ENCODE measurements at regions not wholly inside any gene's neighbourhood (a gene's known extent, or its start where the extent isn't known, plus 50 kb on each side); places are given as distances from the start of the nearest gene placed in this dataset.

DNA sequence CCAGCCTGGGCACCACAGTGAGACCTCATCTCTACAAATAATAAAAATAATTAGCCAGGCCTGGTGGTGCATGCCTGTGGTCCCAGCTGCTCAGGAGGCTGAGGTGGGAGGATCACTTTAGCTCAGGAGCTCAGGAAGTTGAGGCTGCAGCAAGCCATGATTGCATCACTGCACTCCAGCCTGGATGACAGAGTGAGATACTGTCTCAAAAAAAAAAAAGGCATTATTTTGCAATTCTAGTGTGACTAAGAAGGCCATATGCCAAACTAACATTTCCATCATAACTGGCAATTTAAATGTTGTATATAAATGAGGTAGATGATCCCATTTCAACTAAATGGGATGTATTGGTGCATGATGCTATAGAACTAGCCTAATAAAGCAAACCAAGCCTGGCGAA lies 632.8 kb upstream of the KLF12 start:
- in situ Hi-C loops (cut with MboI; ENCODE audit: low pct_ligation_motif_present in 1 of 4, low pct_unique_long_range_greater_than_20kb in 1 of 4, low sequenced_read_pairs in 3 of 4) = no loop called here
- intact Hi-C loops (cut with DNase I; ENCODE audit: low total_unique reads) = no loop called here
- no peaks in the 10 kb centered on the region for H3K4me1 ChIP-seq

DNA sequence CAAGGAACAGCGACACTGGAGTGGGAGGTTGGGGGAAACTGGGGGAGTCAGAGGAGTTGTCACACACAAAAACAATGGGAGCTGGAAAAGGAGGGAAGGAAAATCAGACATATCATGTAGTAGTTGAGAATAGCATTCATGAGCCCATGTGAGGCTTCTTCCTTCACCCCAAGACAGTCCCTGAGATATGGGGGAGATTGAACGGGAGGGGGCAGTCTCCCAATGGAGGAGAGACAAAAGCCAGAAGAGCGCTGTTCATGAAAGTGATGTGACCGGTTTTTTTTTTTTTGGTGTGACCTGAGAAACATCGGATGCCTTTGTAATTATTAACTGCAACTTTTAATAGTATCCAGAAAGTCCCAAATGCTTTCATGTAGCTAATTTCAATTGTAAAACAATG lies 631.8 kb upstream of the KLF12 start:
- Histone ChIP-seq H3K27me3 (no peaks in the 10 kb centered on the region), H3K27ac (no peak overlapping the region), H3K4me1 (no peaks in the 10 kb centered on the region), H3K36me3 (no peaks in the 10 kb centered on the region), H3K9me3 (no peaks in the 10 kb centered on the region), H3K4me3 (no peak overlapping the region)
- DNase-seq = no peak
- TF ChIP-seq EP300 (IDR thresholded peaks at IDR 0.05; ENCODE audit: low read depth) = no peak
- TF ChIP-seq, protein P1, sequence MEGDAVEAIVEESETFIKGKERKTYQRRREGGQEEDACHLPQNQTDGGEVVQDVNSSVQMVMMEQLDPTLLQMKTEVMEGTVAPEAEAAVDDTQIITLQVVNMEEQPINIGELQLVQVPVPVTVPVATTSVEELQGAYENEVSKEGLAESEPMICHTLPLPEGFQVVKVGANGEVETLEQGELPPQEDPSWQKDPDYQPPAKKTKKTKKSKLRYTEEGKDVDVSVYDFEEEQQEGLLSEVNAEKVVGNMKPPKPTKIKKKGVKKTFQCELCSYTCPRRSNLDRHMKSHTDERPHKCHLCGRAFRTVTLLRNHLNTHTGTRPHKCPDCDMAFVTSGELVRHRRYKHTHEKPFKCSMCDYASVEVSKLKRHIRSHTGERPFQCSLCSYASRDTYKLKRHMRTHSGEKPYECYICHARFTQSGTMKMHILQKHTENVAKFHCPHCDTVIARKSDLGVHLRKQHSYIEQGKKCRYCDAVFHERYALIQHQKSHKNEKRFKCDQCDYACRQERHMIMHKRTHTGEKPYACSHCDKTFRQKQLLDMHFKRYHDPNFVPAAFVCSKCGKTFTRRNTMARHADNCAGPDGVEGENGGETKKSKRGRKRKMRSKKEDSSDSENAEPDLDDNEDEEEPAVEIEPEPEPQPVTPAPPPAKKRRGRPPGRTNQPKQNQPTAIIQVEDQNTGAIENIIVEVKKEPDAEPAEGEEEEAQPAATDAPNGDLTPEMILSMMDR (IDR thresholded peaks at IDR 0.05) = no peak
- no peak for TF ChIP-seq POLR2A (IDR thresholded peaks at IDR 0.05)
- no peak for TF ChIP-seq POLR2AphosphoS5 (IDR thresholded peaks at IDR 0.05)
- WGBS, 2 donors (ENCODE audit: low coverage in 1 of 2) = 81 to 92% methylated on average over 2 to 5 of the region's 5 CpGs
- in situ Hi-C loops (cut with MboI; ENCODE audit: low pct_ligation_motif_present in 1 of 4, low pct_unique_long_range_greater_than_20kb in 1 of 4, low sequenced_read_pairs in 3 of 4) = no loop called here
- intact Hi-C loops (cut with DNase I; ENCODE audit: low total_unique reads) = no loop called here

More for the DNA sequence above, 632.8 kb upstream of the KLF12 start:
- TF ChIP-seq, protein P1 (IDR thresholded peaks at IDR 0.05) = no peak
- no peak for TF ChIP-seq EP300 (IDR thresholded peaks at IDR 0.05; ENCODE audit: low read depth)
- TF ChIP-seq POLR2A (IDR thresholded peaks at IDR 0.05) = no peak
- no peak for TF ChIP-seq POLR2AphosphoS5 (IDR thresholded peaks at IDR 0.05)
- Histone ChIP-seq H3K27ac (no peak overlapping the region), H3K36me3 (no peaks in the 10 kb centered on the region), H3K27me3 (no peaks in the 10 kb centered on the region), H3K4me3 (no peak overlapping the region), H3K9me3 (no peaks in the 10 kb centered on the region)
- WGBS, 2 donors (ENCODE audit: low coverage in 1 of 2) = 91 to 97% methylated on average over 1 of the region's 1 CpG
- no peak for DNase-seq

DNA sequence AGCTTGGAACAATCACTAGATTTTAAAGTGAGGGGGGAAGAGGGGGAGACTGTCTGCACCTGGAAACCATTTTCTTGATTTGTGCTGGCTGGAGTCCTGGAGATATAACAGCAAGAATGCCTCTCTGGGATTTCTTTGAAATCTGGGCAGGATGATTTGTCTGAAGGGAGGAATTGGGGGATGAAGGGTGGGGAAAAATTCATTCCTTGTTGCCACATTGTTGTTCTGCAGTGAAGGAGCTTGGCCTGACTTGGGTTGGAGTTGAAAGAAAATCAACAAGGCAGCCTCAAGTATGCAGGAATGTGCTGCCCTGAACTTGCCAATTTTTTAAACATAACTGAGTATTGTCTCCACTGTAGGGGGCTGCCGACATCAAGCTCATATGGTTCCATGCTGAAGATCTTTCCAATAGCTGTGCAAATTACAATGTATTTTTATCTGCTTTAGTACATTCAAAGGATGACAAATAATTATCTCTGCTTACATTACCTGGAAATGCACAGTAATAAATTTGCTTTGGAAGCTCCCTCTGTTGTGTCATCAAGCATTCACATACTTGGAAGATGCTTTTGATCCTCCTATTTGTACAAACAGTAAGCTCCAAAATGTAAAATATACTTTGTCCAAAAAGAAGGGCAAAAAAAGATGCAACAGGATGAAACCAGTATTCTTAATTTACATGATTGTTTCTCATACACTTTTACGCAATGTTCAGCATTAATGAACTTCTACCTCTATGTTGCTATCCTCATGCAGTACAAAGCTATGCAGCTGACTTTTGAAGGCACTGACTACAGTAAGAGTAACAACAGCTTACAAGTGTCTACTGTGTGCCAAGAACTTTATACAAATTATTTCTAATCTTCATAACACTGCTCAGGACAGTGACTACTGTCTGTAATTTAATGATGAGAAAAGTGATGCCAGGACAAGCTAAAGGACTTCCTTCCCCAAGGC lies 627.9 kb upstream of the KLF12 start:
- Histone ChIP-seq H3K4me1 (no peaks in the 10 kb centered on the region), H3K9me3 (no peaks in the 10 kb centered on the region), H3K4me3 (no peak overlapping the region), H3K27ac (no peak overlapping the region), H3K36me3 (no peaks in the 10 kb centered on the region), H3K27me3 (no peaks in the 10 kb centered on the region)
- TF ChIP-seq POLR2AphosphoS5 (IDR thresholded peaks at IDR 0.05) (no peak), EP300 (IDR thresholded peaks at IDR 0.05; ENCODE audit: low read depth) (no peak), POLR2A (IDR thresholded peaks at IDR 0.05) (no peak)
- TF ChIP-seq, protein P1 (IDR thresholded peaks at IDR 0.05) = no peak
- in situ Hi-C loops (cut with MboI; ENCODE audit: low pct_ligation_motif_present in 1 of 4, low pct_unique_long_range_greater_than_20kb in 1 of 4, low sequenced_read_pairs in 3 of 4) = no loop called here
- intact Hi-C loops (cut with DNase I; ENCODE audit: low total_unique reads) = no loop called here
- no peak for DNase-seq
- WGBS, 2 donors (ENCODE audit: low coverage in 1 of 2) = 74 to 85% methylated on average over 2 of the region's 2 CpGs

DNA sequence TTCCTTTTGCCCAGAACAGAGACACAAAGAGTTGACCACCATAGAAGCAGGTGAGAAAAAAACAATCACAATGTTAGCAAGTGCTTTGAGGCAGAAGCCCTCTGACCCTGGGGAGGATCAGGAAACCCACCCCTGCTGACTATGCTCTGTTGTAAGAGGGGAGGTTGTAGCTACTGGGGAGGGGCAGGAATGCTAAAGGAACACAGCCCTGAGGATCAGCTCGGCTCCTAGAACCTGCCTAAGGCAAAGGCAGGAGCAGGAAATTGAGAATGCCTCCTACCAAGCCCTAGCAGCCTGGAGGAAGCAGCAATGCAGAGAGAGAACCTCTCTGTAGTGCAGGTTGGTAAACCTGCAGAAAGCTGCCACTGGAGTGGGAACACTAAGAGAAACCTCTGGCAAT lies 624.0 kb upstream of the KLF12 start:
- no peak for DNase-seq
- H3K4me3 ChIP-seq = no peak overlapping the region
- H3K4me1 ChIP-seq = no peaks in the 10 kb centered on the region
- no peaks in the 10 kb centered on the region for H3K9me3 ChIP-seq
- H3K27ac ChIP-seq = no peak overlapping the region
- no peak for TF ChIP-seq POLR2AphosphoS5 (IDR thresholded peaks at IDR 0.05)
- TF ChIP-seq EP300 (IDR thresholded peaks at IDR 0.05; ENCODE audit: low read depth) = no peak
- TF ChIP-seq, protein P1 (IDR thresholded peaks at IDR 0.05) = no peak
- no peak for TF ChIP-seq POLR2A (IDR thresholded peaks at IDR 0.05)
- intact Hi-C loops (cut with DNase I; ENCODE audit: low total_unique reads) (no loop called here), in situ Hi-C loops (cut with MboI; ENCODE audit: low pct_ligation_motif_present in 1 of 4, low pct_unique_long_range_greater_than_20kb in 1 of 4, low sequenced_read_pairs in 3 of 4) (no loop called here)
- no peaks in the 10 kb centered on the region for H3K36me3 ChIP-seq
- 62% methylated on average over 1 of the region's 1 CpG; no CpG with 5 or more reads in 1 of the 2 donors for WGBS, 2 donors (ENCODE audit: low coverage in 1 of 2)
- H3K27me3 ChIP-seq = no peaks in the 10 kb centered on the region
